ENCODE measurements at regions not wholly inside any gene's neighbourhood (a gene's known extent, or its start where the extent isn't known, plus 50 kb on each side); places are given as distances from the start of the nearest gene placed in this dataset.

GRCh38 chr20:11813106-11813890 is 104.4 kb upstream of the BTBD3 start:
- TF ChIP-seq POLR2A (IDR thresholded peaks at IDR 0.05) (no peak), CTCF (IDR thresholded peaks at IDR 0.05) (no peak)
- intact Hi-C loops (cut with DNase I), result no loop called here
- no peaks in the 10 kb centered on the region for H3K36me3 ChIP-seq
- no peaks in the 10 kb centered on the region for H3K4me1 ChIP-seq
- no peaks in the 10 kb centered on the region for H3K27me3 ChIP-seq
- H3K27ac ChIP-seq, result no peak overlapping the region
- H3K4me3 ChIP-seq, result no peak overlapping the region
- DNase-seq, result no peak
- no peaks in the 10 kb centered on the region for H3K9me3 ChIP-seq
- 81 to 93% methylated on average over 13 to 14 of the region's 14 CpGs for WGBS, 2 donors

GRCh38 chr20:11814267-11814666 is 103.4 kb upstream of the BTBD3 start:
- Histone ChIP-seq H3K36me3 (no peaks in the 10 kb centered on the region), H3K27me3 (no peaks in the 10 kb centered on the region), H3K4me1 (no peaks in the 10 kb centered on the region), H3K9me3 (no peaks in the 10 kb centered on the region), H3K4me3 (no peak overlapping the region), H3K27ac (no peak overlapping the region)
- no peak for DNase-seq
- intact Hi-C loops (cut with DNase I), result no loop called here
- TF ChIP-seq POLR2A (IDR thresholded peaks at IDR 0.05) (no peak), CTCF (IDR thresholded peaks at IDR 0.05) (no peak)
- 73 to 92% methylated on average over 3 of the region's 3 CpGs for WGBS, 2 donors

GRCh38 chr20:11820838-11821237 is 96.9 kb upstream of the BTBD3 start:
- H3K27me3 ChIP-seq, result no peaks in the 10 kb centered on the region
- WGBS, 2 donors, result 95% methylated on average over 1 of the region's 1 CpG
- no peaks in the 10 kb centered on the region for H3K36me3 ChIP-seq
- H3K9me3 ChIP-seq, result no peaks in the 10 kb centered on the region
- no peak overlapping the region for H3K4me3 ChIP-seq
- H3K27ac ChIP-seq, result no peak overlapping the region
- TF ChIP-seq POLR2A (IDR thresholded peaks at IDR 0.05) (no peak), CTCF (IDR thresholded peaks at IDR 0.05) (no peak)
- no peak for DNase-seq
- intact Hi-C loops (cut with DNase I), result no loop called here
- no peaks in the 10 kb centered on the region for H3K4me1 ChIP-seq

GRCh38 chr20:11822540-11822794 is 95.2 kb upstream of the BTBD3 start:
- DNase-seq, result no peak

GRCh38 chr20:11826334-11826733 is 91.4 kb upstream of the BTBD3 start:
- intact Hi-C loops (cut with DNase I), result no loop called here
- Histone ChIP-seq H3K27ac (no peak overlapping the region), H3K9me3 (no peaks in the 10 kb centered on the region), H3K27me3 (no peaks in the 10 kb centered on the region), H3K4me3 (no peak overlapping the region), H3K36me3 (no peaks in the 10 kb centered on the region), H3K4me1 (no peaks in the 10 kb centered on the region)
- TF ChIP-seq CTCF (IDR thresholded peaks at IDR 0.05) (no peak), POLR2A (IDR thresholded peaks at IDR 0.05) (no peak)
- DNase-seq, result no peak
- 56 to 77% methylated on average over 4 of the region's 4 CpGs for WGBS, 2 donors

More at GRCh38 chr20:11822540-11822794, 95.2 kb upstream of the BTBD3 start:
- Histone ChIP-seq H3K9me3 (no peaks in the 10 kb centered on the region), H3K4me1 (no peaks in the 10 kb centered on the region), H3K4me3 (no peak overlapping the region), H3K27me3 (no peaks in the 10 kb centered on the region), H3K36me3 (no peaks in the 10 kb centered on the region), H3K27ac (no peak overlapping the region)
- no peak for TF ChIP-seq CTCF (IDR thresholded peaks at IDR 0.05)
- no peak for TF ChIP-seq POLR2A (IDR thresholded peaks at IDR 0.05)
- intact Hi-C loops (cut with DNase I), result no loop called here
- 15 to 17% methylated on average over 2 of the region's 2 CpGs for whole genome bisulfite sequencing, 2 donors
